GM18870 (cell line): ENCODE measurements at regions not wholly inside any gene's neighbourhood (a gene's known extent, or its start where the extent isn't known, plus 50 kb on each side); places are given as distances from the start of the nearest gene placed in this dataset.
A peak's percentile ranks its signal among the peaks of the same experiment; 100 is the strongest.

ENCODE experiments used
- ATAC-seq: cut with Tn5 transposase; IDR thresholded peaks from one replicate; pipeline ENCODE4 v1.9.1; 2021; ENCODE audit warnings: moderate library complexity; ENCODE audit not compliant: unreplicated experiment

GRCh38 chr3:137061186-137061585 lies 103.4 kb downstream of the IL20RB start:
- ATAC-seq: no peak

- ATAC-seq: peak; percentile 95
Measured at GRCh38 chr3:137062250-137062649, 104.5 kb downstream of the IL20RB start.

- no peak for ATAC-seq
Measured at GRCh38 chr3:137065381-137065780, 107.6 kb downstream of the IL20RB start.

GRCh38 chr3:137066092-137066491 lies 108.3 kb downstream of the IL20RB start:
- no peak for ATAC-seq

DNA sequence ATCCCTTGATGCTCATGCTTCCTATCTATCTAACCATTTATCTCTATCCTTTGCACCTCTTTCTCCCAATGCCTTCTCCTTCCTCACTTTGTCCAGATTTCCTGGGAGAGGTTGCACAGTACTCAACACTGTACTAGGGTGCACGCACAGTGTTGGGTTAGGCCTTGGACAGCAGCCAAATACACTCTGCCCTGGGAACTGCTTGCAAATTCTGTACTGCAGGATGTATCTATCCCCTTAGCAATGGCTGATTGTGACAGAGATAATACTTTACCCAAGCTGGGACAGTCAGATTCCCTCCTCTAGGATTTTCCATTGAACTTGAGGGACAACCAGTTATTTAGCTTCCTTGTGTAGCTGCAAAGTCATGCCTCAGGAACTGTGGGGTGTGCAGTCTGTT lies 113.3 kb downstream of the IL20RB start:
- no peak for ATAC-seq

DNA sequence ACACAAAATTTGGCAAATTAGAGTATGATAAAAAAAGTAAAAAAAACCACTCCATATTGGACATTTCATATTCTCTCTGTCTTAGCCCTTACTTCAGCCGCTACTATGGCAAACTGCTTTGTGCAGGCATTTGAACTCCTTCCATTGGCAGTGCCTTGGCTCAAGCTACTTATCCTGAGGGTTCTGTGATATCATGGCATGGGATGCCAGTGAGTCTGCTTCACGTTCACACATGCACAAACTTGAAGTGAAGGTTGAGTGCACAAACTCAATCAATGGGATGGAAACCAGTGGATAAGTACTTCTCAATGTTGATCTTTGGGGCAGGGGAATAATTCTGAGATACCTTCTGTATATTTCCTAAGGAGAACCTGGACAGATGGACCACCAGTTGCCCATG lies 117.2 kb downstream of the IL20RB start:
- no peak for ATAC-seq

DNA sequence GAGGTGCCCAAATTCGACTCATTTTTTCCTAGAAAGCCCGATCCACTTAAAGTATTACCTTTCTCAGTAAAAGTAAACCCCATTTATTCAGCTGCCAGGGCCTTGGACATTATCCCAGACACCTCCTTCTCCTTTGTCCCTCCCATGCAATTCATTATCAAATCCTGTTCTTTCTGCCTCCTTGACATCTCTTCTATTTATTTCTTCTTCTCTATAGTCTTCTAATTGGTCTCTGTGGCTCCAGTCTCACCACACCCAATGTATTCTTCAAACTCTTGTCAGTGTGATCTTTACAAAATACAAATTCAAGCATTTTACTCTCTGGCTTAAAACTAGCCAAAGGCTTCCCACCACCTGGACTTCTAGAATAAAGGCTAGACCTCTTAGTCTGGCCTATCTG lies 120.3 kb downstream of the IL20RB start:
- ATAC-seq: no peak

- ATAC-seq: no peak
Measured at GRCh38 chr3:137079571-137079970, 121.8 kb downstream of the IL20RB start.

- no peak for ATAC-seq
Measured at GRCh38 chr3:137081711-137082110, 123.9 kb downstream of the IL20RB start.

- no peak for ATAC-seq
Measured at GRCh38 chr3:137082763-137083162, 125.0 kb downstream of the IL20RB start.

GRCh38 chr3:137083332-137083731 lies 125.5 kb downstream of the IL20RB start:
- ATAC-seq: no peak

GRCh38 chr3:137084586-137084985 lies 126.8 kb downstream of the IL20RB start:
- ATAC-seq: no peak

DNA sequence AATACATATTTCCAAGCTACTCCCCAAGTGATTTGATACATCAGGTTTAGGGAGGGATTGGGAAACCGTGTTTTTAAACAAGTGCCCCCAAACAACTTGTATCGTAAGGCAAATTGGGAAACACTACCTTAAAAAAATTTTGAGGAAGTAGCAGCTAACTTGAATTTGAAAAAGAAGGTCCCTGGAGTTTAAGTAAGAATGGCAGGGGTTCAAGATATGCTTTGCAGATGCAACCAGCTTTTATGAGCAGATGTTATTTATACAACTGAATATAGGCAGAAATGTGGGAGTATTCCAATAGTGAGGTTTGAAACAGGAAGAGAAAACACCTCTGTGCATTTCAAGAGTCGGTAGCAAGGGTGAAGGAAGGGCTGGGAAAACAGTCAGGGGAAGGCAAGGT lies 139.6 kb downstream of the IL20RB start:
- no peak for ATAC-seq

- ATAC-seq: no peak
Measured at GRCh38 chr3:137097852-137098251, 140.1 kb downstream of the IL20RB start.

DNA sequence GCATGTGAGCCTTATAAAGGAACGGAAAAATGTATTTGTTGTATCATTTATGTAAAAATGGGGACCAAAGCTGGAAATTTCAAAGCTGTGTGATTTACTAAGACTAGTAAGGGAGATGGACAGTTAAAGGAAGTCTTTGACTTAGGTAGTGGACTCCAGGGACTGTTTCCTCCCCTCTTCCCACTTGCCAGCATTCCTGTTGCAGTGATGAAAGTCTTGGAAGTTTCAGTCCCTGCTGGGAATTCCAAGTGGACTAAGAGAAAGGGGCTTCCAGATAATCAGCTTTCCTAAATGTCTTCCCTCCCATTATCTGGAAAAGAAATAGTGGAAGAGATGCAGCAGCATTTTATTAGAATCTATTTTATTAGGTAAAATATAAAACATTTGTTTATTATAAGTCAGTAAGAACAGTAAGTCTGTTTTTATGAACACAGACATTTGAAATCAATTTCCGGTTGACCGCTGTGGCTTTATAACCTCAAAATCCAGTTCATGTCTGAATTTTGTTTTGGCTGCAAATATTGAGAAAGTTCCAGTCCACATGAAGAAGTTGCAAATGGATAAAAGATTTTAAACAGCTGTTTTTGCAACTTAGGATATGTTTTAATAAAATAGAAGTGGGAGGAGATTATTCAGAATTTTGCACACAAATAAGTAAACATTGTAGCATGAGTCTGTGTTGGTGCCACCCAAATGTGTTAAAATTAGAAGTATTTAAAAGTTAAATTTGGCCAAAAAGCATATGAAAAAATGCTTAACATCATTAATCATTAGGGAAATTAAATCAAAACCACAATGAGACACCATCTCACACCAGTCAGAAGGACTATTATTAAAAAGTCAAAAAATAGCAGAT lies 141.8 kb downstream of the IL20RB start:
- no peak for ATAC-seq

DNA sequence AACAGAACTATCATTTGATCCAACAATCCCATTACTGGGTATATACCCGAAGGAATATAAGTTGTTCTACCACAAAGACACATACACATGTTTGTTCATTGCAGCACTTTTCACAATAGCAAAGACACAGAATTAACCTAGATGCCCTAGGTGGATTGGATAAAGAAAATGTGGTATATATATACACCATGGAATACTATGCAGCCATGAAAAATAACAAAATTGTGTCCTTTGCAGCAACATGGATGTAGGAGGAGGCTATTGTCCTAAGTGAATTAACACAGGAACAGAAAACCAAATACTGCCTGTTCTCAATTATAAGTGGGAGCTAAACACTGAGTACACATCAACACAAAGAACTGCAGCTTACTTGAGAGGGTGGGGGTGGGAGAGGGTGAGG lies 142.5 kb downstream of the IL20RB start:
- ATAC-seq: no peak

DNA sequence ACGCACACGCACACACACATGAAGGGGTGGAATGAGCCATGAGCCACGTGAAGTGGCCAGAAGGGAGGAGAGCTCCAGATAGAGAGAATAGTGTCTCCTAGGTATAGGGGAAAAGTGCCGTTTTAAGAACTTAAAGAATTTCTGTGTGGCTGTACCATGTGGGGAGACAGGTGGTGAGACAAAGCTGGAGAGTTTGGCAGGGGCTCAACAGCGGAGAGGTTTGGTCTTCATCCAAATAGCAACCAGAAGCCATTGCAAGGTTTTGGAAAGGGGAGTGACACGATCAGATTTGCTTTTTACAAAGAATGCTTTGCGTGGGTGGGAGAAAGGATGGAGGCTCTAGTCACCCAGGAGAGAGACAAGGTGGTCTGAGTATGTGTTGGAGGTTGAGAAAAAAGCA lies 146.0 kb downstream of the IL20RB start:
- ATAC-seq: no peak

DNA sequence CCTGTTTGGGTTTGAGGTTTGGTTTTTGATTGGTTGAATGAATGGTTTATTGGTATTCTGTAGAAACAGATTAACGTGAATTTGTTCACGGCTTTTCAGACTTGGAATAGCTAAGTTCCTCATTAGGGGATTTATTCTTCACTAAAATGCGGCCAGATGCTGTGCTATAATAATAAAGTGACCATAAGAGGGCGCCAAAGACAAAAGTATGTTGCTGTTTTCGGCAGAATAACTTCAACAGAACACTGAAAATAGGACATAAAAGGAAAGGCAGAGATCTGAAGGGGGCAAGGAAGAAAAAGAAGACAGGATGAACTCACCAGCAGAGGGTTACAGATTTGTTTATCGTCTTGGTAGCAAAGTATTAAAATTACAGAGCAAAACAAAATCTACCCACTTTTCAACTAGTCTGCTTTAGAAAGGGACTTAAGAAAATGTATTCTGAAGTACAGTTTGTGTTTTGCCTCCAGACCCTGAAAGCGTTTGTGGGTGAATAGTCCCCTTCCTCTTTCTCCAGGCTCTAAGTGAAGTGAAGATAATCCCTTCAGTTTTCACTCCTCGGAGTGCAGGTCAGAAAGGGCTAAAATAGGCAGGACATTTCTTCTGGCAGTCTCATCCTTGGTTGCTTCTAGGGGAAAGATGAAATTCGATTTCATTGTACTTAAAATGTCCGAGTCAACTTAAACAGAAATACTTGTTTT lies 147.6 kb downstream of the IL20RB start:
- ATAC-seq: no peak

DNA sequence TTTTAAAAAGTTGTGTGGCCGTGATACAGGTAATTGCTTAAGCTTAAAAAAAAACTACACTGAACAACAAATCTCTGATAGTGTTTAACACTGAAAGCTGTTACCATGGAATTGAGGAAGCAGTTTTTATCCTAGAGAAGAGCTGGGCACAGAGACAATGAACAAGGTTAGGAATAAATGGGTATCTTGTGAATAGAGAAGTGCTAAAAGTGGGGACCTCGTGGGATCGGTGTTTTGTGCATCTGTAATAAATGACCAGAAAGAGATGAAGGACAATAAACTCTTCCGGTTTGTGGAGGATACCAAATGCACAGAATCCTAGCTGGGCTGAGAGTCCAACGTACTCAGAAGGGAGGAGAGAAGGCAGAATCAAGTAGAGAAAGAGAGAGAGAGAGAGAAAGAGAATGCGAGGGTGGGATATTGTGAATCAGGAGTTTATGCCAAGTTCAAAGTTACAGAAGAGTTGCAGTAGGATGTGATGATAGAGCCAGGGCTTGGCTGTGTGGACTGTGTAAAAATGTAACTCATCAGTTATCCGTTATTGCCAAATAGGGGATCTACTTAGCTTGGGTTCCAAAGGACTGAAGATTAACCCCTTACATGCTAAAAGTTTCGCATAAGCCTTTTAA lies 148.9 kb downstream of the IL20RB start:
- no peak for ATAC-seq

- ATAC-seq: no peak
Measured at GRCh38 chr3:137108699-137109440, 151.1 kb downstream of the IL20RB start.

DNA sequence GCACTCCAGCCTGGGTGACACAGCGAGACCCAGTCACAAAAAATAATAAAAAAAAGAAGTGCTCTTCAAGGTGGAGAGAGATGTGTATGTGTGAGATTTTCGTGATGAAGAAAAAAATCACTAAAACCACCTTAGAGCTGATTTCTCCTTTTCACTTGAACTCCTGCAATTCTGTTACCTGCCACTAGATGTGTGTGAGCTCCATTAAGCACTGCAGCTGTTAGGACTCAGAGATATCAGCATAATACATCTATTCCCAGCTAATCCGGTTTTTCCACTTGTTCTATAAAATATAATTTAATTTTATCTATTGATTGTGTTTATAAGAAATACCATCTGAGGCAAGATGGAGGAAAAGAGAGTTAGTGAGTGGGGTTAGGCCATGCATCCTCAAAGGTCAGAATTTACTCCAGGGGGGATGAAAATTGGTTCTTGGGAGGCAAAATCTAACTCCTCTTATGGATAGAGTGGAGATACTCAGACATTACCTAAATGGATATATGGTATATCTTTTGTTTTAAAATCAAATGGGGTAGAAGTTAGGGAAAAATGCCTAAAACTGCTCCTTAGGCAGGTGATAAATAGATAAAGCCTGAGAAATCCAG lies 152.7 kb downstream of the IL20RB start:
- ATAC-seq: peak; percentile 61
